GM11168 (cell line): ENCODE measurements at regions not wholly inside any gene's neighbourhood (a gene's known extent, or its start where the extent isn't known, plus 50 kb on each side); places are given as distances from the start of the nearest gene placed in this dataset.
"Not testable (repeated sequence)": the region's sequence is repeated elsewhere in the genome, so short reads cannot be mapped to it uniquely, and the experiment has no call there.

Experiments used
- in situ Hi-C: fragments of 300-500 bp; cut with MboI; formaldehyde crosslinking; loops from one replicate; pipeline ENCODE4 v1.12.0; 2022; ENCODE audit warnings: low sequenced_read_pairs; ENCODE audit not compliant: unreplicated experiment

DNA sequence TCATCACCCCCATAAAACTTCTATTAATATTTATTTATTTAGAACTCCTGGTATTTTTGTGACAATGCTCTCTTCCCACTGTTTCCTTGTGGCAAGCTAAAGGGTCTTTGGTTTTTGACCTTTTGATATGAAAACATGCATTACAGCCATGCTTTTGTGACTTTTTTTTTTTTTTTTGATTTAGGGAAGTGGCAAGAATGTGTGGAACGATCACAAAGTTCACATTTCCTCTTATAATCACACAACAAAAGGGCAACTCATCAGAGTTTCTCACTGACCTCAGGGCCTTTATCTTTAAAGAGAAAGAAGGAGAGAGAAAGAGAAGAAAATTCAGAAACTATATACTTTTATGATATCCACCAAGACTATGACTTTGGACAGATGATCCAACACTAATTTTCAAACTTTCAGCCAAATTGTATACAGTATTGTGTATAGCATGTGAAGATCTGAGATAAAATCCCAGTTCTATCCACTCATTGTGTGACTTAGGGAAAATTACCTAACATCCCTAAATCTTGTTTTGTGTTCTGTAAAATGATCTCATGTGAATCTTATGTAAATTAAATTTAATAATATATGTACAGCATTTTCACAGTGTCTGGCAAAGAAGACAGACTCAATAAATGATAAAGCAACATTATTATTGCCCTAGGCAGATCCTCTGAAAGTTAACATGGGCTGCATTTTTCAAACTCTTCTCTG is 106.8 kb upstream of the MARCKS start:
- in situ Hi-C loops: no loop called here

DNA sequence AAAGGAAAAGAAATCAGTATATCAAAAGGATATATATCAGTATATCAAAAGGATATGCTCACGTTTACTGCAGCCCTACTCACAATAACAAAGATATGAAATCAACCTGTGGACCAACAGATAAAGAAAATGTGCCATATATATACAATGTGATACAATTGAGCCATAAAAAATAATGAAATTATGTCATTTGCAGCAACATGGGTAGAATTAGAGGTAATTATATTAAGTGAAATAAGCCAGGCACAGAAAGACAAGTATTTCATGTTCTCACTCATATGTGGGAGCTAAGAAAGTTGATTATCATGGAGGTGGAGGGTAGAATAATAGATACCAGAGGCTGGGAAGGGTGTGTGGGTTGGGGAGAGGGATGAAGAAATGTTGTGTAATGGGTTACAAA is 102.9 kb upstream of the MARCKS start:
- in situ Hi-C loops: no loop called here

DNA sequence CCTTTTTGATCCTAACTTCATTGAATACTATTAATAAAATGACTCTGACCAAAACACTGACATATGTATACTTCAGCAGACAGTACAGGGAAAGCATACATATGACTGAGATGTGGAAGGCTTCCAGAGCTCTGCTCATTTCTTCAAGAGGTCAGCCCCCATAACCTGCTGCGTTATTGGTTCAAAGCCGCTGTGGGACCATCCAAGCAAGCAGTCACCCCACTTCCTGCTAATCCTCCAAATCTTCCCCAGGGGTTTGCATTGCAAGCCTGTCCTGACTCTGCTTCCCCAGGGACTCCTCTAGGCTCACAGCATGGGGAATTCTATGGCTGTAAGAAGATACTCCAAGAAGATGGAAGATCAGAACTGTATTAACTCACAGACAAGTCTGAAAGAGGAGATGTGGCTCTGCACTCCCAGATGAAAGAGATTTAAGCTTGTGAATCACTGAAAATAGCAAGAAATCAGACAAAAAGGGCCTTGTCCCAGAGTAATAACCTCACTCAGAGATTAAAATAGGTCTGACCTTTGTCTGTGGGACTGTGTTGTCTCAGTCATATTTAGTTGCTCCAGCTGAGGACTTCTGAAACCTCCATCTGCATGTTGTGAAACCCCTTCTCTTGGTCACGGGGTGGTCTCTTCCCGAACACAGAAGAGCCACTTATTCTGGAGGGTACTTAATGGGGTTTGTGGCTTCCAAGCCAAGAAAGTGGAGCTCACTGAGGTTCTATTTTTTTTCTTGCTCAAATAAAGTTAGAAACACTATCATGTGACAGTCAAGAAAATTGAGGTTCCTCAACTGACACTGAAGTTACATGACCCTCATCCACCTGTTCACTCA is 101.5 kb upstream of the MARCKS start:
- in situ Hi-C loops: no loop called here

DNA sequence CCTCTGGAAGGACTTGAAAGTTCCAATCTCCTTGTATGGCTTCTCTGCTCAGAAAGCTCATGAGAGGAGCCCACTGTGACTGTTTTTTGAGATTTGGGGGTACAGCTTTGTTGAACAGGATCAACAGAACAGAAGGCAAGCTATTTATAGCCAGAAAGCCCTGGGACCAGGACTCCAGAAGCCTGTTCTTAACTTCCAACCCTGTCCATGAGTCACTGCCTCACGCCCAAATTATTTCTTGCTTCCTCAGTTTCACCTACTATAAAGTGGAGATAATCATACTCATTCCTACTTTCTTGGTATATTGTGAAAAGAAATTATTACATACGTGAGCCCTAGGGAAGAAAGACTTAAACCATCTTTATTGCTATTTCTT is 100.9 kb upstream of the MARCKS start:
- in situ Hi-C loops: no loop called here

DNA sequence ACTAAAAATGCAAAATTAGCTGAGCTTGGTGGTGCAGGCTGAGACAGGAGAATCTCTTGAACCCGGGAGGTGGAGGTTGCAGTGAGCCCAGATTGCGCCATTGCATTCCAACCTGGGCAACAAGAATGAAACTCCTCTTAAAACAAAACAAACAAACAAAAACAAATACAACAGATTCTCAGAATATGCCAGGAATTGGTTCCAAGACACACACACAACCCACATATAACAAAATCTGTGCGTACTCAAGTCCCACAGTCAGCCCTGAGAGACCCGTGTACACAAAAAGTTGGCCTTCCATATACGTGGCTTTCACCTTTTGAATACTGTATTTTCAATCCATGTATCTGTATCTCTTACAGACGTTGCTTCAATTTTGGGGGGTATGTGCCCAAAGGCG is 98.9 kb upstream of the MARCKS start:
- in situ Hi-C loops: no loop called here

DNA sequence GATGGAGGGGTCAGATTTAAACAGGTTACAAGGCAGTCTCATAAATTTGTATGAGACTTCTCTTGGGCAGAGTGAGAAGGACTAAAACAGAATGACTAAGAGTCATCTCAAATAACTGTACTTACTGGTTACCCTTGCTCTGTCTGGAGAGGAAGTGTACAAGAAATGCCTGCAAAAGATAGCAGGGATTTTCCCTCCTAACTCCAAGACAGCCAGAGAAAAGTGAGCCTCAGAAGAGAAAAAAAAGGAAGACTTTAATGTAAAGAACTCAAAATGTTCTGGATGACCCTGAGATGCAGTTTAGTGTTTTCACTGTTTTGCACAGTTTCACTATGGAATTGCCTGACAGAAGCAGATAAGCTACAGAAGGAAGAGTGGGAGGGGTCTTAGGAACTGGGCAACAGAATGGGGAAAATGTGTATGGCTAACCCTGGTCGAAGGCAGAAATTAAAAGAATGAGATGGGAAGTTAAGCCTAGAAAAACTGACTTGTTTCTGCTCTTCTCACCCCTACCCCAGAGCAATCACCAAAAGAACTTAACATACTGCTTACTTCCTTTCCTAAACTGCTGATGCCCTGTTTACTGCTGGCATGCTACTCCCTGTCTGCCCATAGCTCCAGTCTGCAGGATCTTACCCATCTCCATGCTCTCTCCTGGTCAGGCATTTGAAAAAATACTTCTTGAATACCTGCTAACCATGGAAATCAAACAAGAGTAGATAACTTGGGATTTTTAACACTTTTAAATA is 98.1 kb upstream of the MARCKS start:
- in situ Hi-C loops: no loop called here

DNA sequence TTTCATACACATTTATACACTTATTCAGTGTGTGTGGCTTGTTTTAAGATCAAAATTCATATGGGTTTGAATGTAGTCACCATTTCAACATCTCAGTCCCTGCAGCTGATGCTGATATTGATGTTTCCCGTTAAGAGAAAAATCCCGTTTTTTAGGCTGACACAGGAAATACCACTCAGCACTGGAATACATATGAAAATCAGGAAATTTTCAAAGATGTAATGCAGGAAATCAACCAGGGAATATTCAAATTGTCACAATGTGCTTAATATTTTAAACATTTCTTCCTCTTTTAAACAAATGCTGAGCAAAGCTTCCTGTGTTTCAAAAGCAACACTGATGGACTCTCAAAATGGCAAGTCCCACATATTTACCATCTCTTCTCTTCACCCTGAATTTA is 94.5 kb upstream of the MARCKS start:
- in situ Hi-C loops: no loop called here

DNA sequence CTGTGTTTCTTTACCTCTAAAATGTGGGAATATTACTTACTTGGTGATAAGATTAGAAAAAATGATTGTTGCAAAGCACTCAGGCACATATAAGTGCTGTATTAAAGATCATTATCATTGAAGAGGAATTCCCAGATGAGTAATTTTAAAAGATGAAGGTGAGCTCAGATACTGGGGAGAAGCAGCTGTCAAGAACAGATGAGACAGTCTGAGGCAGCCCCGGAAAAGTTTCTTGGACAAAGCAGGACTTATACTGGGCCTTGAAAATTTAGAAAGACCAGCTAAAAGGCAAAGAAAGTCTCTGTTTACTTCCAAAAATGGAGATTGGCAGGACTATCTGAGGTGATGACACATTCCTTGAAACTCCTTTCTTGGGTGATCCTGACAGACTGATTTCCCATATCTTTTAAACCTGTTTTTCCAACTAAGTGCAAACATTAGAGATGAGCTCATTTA is 93.8 kb upstream of the MARCKS start:
- in situ Hi-C loops: no loop called here

DNA sequence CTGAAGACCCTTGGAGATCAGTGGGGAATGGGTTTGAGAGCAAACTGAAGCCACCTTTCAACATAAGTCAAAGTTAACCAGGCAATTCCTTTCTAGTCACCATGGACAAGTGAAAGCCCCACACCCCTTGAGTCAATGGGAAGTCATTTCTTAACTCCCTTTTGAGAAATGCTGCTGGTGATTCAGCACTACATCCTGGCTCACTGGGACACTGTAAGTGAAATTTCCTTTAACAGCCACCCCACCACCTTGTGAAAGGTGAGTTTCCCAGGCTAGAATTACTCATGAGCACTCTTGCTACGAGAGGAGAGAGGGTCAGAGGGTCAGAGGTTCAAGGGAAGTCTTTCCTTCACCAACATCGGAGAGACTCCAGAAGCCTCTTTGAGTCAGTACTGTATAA is 93.3 kb upstream of the MARCKS start:
- in situ Hi-C loops: no loop called here

DNA sequence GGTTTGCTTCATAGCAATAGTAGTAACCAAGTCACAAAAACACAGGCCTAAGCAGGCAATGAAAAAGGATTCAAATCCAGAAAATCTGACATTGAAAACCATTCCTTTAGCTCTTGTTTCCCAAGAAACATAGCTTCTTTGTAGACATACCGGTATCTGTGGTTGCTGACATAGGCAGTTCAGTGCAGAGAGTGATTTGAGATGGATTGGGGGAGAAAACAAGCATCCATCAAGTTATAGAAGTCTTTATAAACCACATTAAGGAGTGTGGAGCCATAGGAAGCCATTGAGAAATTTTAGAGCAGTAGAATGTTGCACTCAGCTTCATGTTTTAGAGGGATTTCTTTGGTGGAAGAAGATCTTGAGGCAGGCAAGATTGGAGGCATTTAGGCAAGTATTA is 91.2 kb upstream of the MARCKS start:
- in situ Hi-C loops: no loop called here

DNA sequence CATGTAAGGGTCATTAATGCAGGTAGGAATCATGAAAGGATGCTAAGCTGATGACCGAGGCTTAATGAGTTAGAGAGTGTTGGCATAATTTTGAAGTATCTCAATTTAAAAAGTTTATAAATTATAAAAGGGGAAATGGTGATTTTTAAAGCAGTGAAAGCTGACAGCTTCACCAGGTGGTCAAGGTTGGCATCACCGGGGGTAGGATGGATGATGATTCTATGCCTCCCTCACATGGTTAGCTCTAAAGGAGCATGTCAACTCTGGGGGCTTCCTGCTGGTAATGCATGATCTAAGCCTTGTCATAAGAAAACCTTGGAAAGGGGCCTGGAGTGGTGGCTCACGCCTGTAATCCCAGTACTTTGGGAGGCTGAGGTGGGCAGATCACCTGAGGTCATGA is 89.2 kb upstream of the MARCKS start:
- in situ Hi-C loops: no loop called here

DNA sequence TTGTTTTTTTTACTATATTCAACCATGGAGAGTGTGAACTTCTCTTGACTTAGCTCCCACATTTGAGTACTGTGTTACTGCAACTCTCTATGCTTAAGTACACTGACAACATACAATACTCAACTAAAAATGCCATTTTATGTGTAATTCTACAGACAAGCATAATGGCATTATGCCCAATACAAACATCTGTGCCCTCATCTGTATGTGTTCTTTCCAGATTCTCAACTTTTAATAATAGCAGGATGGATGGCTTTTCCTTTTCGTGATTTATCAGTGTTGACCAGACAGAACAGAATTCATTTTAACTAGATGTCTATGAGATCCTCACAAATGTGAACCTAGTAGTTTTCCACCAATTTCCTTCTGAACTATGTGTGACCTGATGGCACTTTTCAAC is 84.2 kb upstream of the MARCKS start:
- in situ Hi-C loops: no loop called here

DNA sequence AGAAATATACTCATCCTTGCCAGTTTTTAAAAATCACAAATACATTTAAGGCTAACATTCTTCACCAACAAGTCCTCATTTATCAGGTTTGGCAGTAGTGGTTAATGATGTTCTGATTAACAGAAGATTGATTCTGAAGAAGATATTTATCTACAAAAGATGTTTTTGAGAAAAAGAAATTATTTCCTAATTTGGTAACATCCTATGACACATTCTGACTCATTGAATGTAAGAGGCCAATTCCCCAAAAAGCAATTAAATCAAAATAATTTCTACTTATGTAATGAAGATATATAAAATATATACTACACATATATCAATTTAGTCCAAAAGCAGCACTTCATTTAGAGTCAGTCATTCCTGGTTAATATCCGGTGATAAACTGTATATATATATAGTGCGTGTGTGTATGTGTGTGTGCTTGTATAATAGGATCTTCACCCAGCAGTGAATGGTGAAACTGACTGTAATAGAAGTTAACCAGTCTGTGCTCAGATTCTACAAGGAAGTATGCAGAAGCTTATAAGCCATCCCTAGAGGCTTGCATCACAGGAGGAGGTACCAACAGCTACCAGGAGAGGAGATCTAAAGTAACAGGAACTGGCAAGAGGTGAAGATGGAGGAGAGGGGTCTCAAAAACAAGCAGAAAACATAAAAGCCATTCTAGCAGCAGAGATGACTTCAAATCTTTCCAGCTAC is 82.9 kb upstream of the MARCKS start:
- in situ Hi-C loops: no loop called here

DNA sequence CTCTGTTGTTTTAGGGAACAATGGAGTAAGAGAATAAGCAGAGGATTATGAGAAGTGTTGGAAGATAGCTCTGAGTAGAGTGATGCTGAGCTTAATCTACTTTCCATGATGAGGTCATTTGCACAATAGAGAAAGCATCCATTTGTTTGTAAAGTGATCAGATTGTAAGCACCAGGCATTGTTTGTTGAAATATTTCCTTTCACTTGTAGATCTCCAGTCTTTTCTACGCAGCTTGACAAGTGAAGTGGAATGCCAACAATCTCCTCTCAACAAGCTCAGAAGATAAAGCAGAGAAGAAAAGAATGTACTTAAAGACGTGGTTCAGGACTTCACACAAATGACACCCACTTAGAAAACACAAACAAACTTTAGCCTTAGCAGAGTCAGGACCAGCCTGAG is 80.1 kb upstream of the MARCKS start:
- in situ Hi-C loops: no loop called here

DNA sequence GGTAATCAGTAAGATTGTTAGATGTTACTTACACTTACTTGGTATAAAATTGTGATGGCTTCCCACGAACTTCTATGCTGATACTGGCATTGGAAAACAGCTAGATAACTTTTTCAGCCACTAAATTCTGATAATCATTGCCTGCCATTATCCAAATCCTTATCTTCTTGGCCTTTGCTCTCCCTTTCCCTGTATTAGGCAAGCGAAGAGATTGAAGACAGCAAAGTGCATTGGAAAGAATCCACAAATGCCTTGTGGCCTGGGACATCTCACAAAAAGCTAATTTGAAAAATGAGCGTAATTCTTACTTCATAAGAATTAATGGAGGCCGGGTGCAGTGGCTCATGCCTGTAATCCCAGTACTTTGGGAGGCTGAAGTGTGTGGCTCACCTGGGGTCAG is 79.5 kb upstream of the MARCKS start:
- in situ Hi-C loops: no loop called here

DNA sequence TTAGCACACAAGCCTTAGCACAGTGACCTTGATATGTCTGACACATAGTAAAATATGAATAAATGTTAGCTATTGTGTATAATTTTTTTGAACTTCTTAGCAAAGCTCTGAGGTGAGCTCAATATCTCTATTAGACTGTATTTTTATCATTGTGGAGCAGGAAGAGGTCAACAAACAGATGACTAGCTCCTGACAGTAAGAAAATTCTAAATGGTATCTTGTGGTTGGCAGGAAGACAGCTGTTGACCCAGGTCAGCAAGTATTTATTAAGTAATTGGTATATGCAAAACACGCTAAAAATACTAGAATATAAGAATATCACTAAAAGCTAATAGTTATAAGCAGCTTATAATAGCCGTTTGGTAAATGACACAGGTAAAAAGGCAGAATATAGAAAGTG is 77.5 kb upstream of the MARCKS start:
- in situ Hi-C loops: no loop called here

DNA sequence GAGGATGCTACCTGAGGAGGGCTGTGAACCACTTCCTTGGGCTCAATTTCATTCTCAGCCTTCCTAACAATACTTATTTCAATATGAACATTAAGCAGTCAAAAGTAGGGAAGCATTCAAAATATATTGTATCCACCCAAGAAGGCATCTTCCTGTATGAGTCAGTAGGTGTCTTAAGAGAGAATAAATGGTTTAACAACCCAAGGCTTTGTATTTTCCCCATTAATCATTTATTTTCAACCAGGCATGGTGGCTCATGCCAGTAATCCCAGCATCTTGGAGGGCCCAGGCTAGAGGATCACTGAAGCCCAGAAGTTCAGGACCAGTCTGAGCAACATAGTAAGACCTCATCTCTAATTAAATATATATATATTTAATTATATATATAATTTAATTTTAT is 74.5 kb upstream of the MARCKS start:
- in situ Hi-C loops: no loop called here

DNA sequence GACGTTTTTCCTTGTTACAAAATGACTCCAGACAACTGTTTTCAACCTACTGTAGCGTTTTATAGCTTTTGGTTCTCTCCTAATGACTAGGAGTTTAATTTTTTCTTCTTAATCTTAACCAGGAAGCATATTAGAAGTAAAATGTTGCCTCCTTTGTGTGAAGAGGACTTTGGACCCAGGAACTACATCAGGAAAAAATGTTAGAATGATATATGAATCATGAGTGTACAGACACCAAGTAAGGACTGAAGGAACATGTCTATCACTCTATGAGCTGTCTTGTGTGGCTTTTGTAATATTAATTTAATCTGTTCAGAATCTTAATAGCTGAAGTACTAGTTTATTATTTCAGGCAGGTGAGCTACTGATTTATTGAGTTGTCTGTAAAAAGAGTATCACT is 71.0 kb upstream of the MARCKS start:
- in situ Hi-C loops: no loop called here

DNA sequence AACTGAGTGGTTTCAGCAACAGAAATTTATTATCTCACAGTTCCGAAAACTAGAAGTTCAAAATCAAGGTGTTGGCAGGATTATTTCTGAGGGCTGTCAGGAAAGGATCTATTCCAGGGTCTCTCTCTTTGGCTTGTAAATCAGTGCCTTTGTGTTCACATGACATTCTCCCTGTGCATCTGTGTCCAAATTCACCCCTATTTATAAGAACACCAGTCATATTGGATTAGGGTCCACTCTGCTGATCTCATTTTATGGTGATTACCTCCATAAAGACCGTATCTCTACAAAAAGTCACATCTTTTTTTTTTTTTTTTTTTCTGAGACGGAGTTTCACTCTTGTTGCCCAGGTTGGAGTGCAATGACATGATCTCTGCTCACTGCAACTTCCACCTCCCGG is 68.6 kb upstream of the MARCKS start:
- in situ Hi-C loops: no loop called here

DNA sequence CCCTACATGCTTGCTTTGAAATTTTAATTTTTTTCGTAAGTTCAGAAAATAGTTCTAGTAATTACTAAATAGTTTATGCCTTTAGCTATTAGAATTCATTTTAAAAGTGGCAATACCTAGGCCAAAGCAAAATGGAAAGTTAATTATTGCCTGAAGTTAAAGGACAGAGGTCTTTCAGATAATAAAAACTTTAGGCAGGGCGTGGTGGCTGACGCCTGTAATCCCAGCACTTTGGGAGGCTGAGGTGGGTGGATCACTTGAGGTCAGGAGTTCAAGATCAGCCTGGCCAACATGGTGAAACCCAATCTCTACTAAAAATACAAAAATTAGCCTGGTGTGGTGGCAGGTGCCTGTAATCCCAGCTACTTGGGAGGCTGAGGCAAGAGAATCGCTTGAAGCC is 65.9 kb upstream of the MARCKS start:
- in situ Hi-C loops: not testable (repeated sequence)

DNA sequence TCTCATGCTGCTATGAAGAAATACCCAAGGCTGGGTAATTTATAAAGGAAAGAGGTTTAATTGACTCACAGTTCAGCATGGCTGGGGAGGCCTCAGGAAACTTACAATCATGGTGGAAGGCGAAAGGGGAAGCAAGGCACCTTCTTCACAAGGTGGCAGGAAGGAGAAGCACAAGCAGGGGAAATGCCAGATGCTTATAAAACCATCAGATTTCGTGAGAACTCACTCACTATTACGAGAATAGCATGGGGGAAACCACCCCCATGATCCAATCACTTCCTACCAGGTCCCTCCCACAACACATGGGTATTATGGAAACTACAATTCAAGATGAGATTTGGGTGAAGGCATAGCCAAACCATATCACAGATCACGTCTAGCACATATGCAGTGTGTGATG is 61.8 kb upstream of the MARCKS start:
- in situ Hi-C loops: not testable (repeated sequence)
